T-helper 1 cell treated with Interleukin-12 subunit alpha and Interleukin-12 subunit beta and Interleukin-4 antibody, amounts not matched to agents 30 ng/mL and 1 ng/mL, for 36 hours (primary cell): ENCODE measurements at regions not wholly inside any gene's neighbourhood (a gene's known extent, or its start where the extent isn't known, plus 50 kb on each side); places are given as distances from the start of the nearest gene placed in this dataset.
"Not testable (repeated sequence)": the region's sequence is repeated elsewhere in the genome, so short reads cannot be mapped to it uniquely, and the experiment has no call there.

Experiments
- intact Hi-C: fragments of 100-400 bp; cut with micrococcal nuclease; formaldehyde crosslinking; loops from one replicate; pipeline ENCODE4 v1.15.1; 2024

DNA sequence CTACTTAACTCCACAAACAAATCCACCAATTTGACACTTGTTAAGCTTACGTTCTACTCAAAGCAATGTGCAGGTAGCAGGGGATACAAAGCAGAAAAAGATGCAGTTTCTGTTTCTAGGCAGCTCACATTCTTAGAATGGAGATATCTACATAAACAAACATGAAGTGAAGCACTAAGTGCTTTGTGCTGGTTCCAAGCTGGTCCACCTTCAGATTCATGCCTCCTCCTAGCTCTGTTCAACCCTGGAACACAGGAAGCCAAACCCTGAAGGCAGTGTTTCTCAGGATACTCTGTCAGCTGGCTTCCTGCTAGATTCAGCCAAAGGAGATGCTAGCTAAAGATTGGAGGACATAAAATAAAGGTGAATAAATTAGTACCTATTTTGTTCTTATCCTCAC lies 55.3 kb upstream of the NOL4 start:
- intact Hi-C loops = no loop called here

DNA sequence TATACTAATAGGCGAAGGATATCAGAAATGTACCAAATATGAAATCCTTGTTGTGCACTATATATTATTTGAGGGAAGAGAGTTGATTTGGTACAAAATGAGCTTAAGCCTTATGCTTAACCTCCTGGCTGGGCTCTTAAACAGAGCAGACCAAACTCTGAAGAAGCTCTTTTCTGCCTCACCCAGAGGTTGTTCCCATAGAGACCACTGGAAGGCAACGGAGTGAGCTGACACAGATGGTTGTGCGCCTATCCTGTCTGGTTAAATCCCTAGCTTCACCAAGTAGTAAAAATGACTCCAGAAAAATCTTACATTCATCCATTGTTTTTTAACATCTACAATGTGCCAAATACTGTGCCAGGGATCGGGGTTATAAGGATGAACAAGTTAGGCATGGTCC lies 55.9 kb upstream of the NOL4 start:
- intact Hi-C loops = no loop called here

DNA sequence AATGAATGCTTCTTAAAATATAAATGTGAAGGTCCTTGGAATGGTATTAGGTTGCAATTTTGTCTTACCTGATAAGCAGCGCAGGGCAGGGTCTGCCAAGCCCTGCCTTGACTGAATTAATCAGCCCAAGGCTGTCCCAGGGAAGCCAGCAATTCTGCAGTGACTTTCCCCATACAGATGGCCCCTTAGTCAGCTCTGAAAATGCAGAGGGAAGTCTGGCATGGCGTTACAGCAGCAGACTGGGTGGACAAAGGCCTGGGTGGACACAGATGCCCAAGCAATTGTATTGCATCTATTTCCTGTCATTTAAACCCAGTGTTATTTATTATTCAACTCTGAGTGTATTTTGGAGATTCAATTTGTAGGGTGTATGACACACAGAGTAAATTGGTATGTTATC lies 56.6 kb upstream of the NOL4 start:
- intact Hi-C loops = no loop called here

GRCh38 chr18:34281722-34282121 lies 57.0 kb upstream of the NOL4 start:
- intact Hi-C loops = no loop called here

GRCh38 chr18:34283506-34283905 lies 58.8 kb upstream of the NOL4 start:
- intact Hi-C loops = no loop called here

GRCh38 chr18:34287825-34288224 lies 63.1 kb upstream of the NOL4 start:
- intact Hi-C loops = no loop called here

DNA sequence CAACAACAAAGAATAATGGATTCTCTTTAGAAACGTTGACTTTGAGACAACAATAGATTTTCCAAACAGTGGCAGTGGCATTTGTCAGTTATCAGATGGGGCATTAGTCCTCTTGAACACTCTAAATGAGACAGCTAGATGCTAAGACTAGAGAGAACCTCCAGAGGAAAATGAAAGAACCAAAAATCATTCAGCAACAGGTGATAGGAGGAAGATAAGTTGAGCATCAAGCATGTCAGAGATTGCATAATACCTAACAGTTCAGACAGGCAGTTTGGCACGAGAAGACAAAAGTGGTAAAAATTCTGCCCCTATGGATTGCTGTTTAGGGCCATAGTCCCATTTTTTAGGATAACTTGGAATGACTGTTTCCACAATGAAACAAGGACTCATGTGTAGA lies 67.9 kb upstream of the NOL4 start:
- intact Hi-C loops = no loop called here

DNA sequence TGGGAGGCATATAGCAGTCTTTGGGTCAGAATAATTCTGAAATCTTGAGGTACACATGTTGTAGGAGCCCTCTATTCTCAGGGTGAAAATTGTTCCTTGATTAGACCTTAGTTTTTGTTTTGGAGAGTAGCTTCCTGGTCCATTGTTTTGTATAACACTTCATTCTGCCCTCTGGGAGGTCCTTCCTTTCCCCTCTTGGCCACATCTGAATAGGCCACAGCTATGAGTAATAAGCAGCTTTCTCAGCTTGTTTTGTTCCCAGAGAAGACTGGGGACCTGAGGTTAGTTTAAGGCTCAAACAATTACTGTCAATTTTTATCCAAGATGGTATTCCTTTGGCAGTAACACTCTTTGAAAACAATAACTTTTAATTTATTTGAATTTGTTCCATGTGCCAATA lies 72.6 kb upstream of the NOL4 start:
- intact Hi-C loops = no loop called here

- intact Hi-C loops = no loop called here
Measured at GRCh38 chr18:34299828-34300227, 75.1 kb upstream of the NOL4 start.

- intact Hi-C loops = no loop called here
Measured at GRCh38 chr18:34311468-34311867, 86.8 kb upstream of the NOL4 start.

DNA sequence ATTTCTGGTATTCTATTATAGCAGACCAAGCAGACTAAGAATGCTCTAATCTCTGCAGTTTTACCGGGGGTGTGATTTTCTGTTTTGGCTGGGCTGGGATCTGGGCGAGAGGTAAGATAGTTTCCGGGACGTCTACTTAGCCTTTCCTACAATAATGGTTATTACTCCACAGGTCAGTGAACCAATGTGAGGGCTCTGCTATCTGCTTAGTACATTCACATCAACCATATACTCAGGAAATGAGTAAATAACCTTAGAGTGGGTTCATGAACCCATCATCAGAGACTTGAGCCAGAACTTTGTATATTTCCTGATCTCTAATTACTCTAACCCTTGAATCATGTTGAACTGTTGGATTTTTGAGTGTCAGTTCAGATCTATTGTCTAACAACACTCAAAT lies 90.1 kb upstream of the NOL4 start:
- intact Hi-C loops = no loop called here

DNA sequence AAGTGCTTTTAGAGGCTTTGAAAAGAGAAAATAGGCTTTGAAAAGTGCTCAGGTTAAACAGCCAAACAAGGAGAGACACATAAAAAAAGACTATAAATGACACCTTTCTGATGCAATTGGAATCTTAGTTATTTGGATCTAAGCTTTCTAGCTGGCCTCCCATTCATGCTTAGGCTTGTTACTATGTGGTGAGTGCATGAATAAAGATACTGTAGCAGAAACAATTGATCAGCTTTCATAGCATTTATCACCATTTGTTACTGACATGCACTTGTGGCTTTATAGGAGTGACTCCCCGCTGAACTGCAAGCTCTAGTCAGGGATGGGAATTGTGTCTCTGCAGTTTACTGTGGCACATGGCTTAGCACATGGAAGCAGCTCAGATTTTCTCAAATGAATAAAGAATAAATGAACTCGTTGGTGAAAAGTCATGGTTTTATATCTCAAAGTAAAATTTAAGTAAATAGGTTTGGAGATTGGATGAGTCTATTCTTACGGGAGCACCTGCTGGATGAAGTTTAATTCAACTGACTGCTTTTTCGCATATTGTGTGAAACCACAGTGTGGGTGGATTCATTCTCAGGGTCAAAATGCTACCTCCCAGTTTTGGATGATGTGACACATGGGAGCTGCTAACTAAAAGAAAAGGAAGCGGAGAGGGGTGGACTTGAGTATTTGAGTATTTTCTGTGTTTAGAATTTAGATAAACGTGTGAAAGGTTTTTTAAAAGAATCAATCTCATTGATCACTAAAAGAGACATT lies 91.1 kb upstream of the NOL4 start:
- intact Hi-C loops = no loop called here

DNA sequence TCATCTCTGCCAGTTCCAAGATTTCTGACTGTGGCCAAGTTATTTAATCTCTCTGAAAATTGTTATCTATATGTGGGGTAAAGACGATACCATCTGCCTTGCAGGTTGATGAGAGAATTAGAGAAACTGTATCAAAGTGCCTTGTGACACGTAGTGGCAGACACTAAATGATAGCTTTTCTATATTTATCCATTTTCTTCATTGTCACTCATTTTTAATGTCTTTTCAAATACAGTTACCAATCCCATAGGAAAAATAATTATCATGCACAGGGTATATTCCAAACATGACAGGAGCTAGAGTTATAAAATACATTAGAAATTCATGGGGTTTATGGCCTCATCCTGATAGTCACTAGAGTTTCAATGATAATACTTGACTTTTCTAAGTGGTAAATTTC lies 95.6 kb upstream of the NOL4 start:
- intact Hi-C loops = loop anchor here (5.0 kb wide), 2 partner anchors 478 to 1088 kb away; no protein-coding TSS in a partner anchor

DNA sequence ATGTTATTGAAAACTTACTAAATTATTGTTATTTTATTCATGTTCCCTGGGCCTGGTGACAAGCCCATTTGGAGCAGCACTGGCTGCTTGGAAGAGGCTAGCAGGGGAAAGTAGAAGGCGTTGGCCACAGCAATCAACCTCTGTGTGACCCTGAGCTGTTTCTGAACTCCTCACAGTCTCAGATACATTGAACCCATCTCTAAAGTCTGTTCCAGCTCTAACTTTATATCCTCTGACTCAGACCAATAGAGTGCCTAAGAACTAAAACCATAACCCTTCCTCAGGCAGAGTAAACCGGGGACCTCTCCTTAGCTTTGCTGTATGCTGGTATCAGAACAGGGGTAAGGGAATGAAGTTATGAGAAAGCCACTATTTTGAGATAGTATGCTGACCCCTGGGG lies 96.4 kb upstream of the NOL4 start:
- intact Hi-C loops = loop anchor here (5.0 kb wide), 2 partner anchors 479 to 1089 kb away; no protein-coding TSS in a partner anchor

- intact Hi-C loops = loop anchor here (2.0 to 5.0 kb wide), 3 partner anchors 200 to 1090 kb away; no protein-coding TSS in a partner anchor
Measured at GRCh38 chr18:34322365-34323289, 97.9 kb upstream of the NOL4 start.

- intact Hi-C loops = no loop called here
Measured at GRCh38 chr18:34329840-34330239, 105.1 kb upstream of the NOL4 start.

DNA sequence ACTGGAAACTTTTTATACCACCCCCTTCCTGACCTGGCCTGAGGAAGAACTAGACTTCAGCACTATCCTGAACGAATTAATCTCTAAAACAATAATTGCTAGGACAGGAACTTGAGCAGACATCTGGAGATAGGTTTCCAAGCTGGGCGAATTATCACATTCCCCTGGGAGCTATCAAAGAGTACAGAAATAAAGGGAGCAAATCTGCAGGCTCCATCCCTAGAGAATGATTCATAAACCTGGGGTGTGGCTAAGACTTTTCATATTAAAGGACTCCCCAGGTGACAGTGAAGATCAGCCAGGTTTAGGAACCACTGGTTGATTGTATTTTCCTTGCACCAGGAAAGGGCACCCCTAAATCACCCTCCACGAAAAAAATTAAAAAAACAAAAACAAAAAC lies 105.6 kb upstream of the NOL4 start:
- intact Hi-C loops = no loop called here

- intact Hi-C loops = not testable (repeated sequence)
Measured at GRCh38 chr18:34330907-34331306, 106.2 kb upstream of the NOL4 start.

GRCh38 chr18:34331343-34331742 lies 106.6 kb upstream of the NOL4 start:
- intact Hi-C loops = not testable (repeated sequence)

- intact Hi-C loops = no loop called here
Measured at GRCh38 chr18:34339155-34339554, 114.4 kb upstream of the NOL4 start.

GRCh38 chr18:34342960-34343359 lies 118.2 kb upstream of the NOL4 start:
- intact Hi-C loops = no loop called here

DNA sequence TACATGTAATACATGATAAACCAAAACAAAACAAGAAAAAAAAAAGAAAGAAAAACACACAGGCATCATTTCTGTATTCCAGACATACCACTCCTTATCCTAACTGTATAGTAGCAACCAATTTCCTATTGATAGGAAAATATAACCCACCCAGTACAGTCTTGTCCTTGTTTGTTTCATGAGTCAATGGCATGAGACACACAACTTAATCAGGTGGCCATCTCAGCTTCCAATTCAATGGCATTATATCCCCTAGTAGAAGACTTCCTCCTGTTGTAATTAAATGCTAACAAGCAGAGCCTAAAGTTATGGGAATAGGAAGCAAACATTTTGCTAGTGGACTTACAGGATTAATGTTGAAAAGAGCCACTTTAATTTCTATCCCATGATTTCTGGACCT lies 121.0 kb upstream of the NOL4 start:
- intact Hi-C loops = no loop called here
